Chondrocyte (in vitro differentiated cells): ENCODE measurements at regions not wholly inside any gene's neighbourhood (a gene's known extent, or its start where the extent isn't known, plus 50 kb on each side); places are given as distances from the start of the nearest gene placed in this dataset.

ENCODE experiments used
- DNase-seq: peaks from one replicate; pipeline ENCODE4 v3.0.0; 2021; ENCODE audit warnings: mixed read lengths, low spot score
- H3K27ac Mint-ChIP-seq: one replicate; pipeline ENCODE4 v1.8.0; 2021; ENCODE audit warnings: mild to moderate bottlenecking, moderate library complexity, mixed read lengths; ENCODE audit not compliant: unreplicated experiment
- H3K27me3 Mint-ChIP-seq: 2 replicates; pipeline ENCODE4 v1.8.0; 2021; ENCODE audit warnings: low read depth, mixed read lengths
- H3K36me3 Mint-ChIP-seq: 2 replicates; pipeline ENCODE4 v1.8.0; 2021; ENCODE audit warnings: low read depth, mixed read lengths
- H3K4me1 Mint-ChIP-seq: 2 replicates; pipeline ENCODE4 v1.8.0; 2021; ENCODE audit warnings: low read depth, mild to moderate bottlenecking, mixed read lengths
- H3K4me3 Mint-ChIP-seq: one replicate; pipeline ENCODE4 v1.8.0; 2021; ENCODE audit warnings: mild to moderate bottlenecking, moderate library complexity, mixed read lengths; ENCODE audit not compliant: unreplicated experiment
- H3K9me3 Mint-ChIP-seq: 2 replicates; pipeline ENCODE4 v1.8.0; 2021; ENCODE audit warnings: low read depth, mixed read lengths
- CTCF ChIP-seq: fragments of 200-600 bp; sonication (generic); IDR thresholded peaks from 2 replicates; pipeline ENCODE4 v1.5.0; 2021; ENCODE audit warnings: antibody characterized with exemption, mild to moderate bottlenecking, moderate library complexity

- no peaks in the 10 kb centered on the region for H3K36me3 Mint-ChIP-seq
- H3K27ac Mint-ChIP-seq = no peak overlapping the region
- no peak overlapping the region for H3K4me3 Mint-ChIP-seq
- no peak for DNase-seq
- H3K9me3 Mint-ChIP-seq = peaks cover 58% of the 10 kb centered on the region
- H3K4me1 Mint-ChIP-seq = no peaks in the 10 kb centered on the region
- no peaks in the 10 kb centered on the region for H3K27me3 Mint-ChIP-seq
- TF ChIP-seq CTCF = no peak
Observed at GRCh38 chr7:153584132-153584531, 468.1 kb upstream of the DPP6 start.

- Mint-ChIP-seq H3K4me3 (no peak overlapping the region), H3K27me3 (no peaks in the 10 kb centered on the region), H3K4me1 (no peaks in the 10 kb centered on the region), H3K27ac (no peak overlapping the region), H3K9me3 (peaks cover 66% of the 10 kb centered on the region), H3K36me3 (no peaks in the 10 kb centered on the region)
- DNase-seq = no peak
- no peak for TF ChIP-seq CTCF
Observed at GRCh38 chr7:153588586-153588985, 463.6 kb upstream of the DPP6 start.

- Mint-ChIP-seq H3K36me3 (no peaks in the 10 kb centered on the region), H3K9me3 (peaks cover 68% of the 10 kb centered on the region), H3K4me1 (no peaks in the 10 kb centered on the region)
Observed at GRCh38 chr7:153590136-153590535, 462.1 kb upstream of the DPP6 start.

GRCh38 chr7:153590571-153590970, 461.6 kb upstream of the DPP6 start:
- no peak overlapping the region for H3K4me3 Mint-ChIP-seq
- H3K4me1 Mint-ChIP-seq = no peaks in the 10 kb centered on the region
- H3K36me3 Mint-ChIP-seq = no peaks in the 10 kb centered on the region
- peaks cover 69% of the 10 kb centered on the region for H3K9me3 Mint-ChIP-seq
- H3K27me3 Mint-ChIP-seq = no peaks in the 10 kb centered on the region
- TF ChIP-seq CTCF = no peak
- no peak overlapping the region for H3K27ac Mint-ChIP-seq
- DNase-seq = no peak

More at GRCh38 chr7:153590136-153590535, 462.1 kb upstream of the DPP6 start:
- Mint-ChIP-seq H3K27ac (no peak overlapping the region), H3K27me3 (no peaks in the 10 kb centered on the region), H3K4me3 (no peak overlapping the region)
- DNase-seq = no peak
- no peak for TF ChIP-seq CTCF

GRCh38 chr7:153607354-153607753, 444.8 kb upstream of the DPP6 start:
- H3K4me1 Mint-ChIP-seq = no peaks in the 10 kb centered on the region
- DNase-seq = no peak
- H3K27ac Mint-ChIP-seq = no peak overlapping the region
- H3K4me3 Mint-ChIP-seq = no peak overlapping the region
- no peak for TF ChIP-seq CTCF
- H3K27me3 Mint-ChIP-seq = no peaks in the 10 kb centered on the region
- H3K36me3 Mint-ChIP-seq = no peaks in the 10 kb centered on the region
- peaks cover 69% of the 10 kb centered on the region for H3K9me3 Mint-ChIP-seq
